Kidney (tissue), 13 donors: ENCODE measurements at regions not wholly inside any gene's neighbourhood (a gene's known extent, or its start where the extent isn't known, plus 50 kb on each side); places are given as distances from the start of the nearest gene placed in this dataset.

Experiments
- DNase-seq, 5 donors: peaks; one replicate each; pipeline ENCODE4 v3.0.0-alpha.2; 2013 to 2020
- FAIRE-seq: peaks from 2 replicates; lab custom pipeline; 2012; peaks lifted over from hg19 to GRCh38; lab: Jason Lieb, UNC
- H3K27ac ChIP-seq, 2 donors: one replicate each; pipeline ENCODE4 v1.7.0; 2013; ENCODE audit warnings: low read depth in 2 of 2, low read length in 2 of 2, inconsistent platforms in 1 of 2
- H3K27me3 ChIP-seq: one replicate; pipeline ENCODE4 v1.7.1; 2013; ENCODE audit warnings: low read length, inconsistent platforms; ENCODE audit not compliant: control insufficient read depth, insufficient read depth
- H3K36me3 ChIP-seq, 3 donors: one replicate each; pipeline versions ENCODE4 v1.7.0 to v1.7.1; 2013; ENCODE audit warnings: low read length in 3 of 3, control low read depth in 1 of 3, inconsistent platforms in 1 of 3; ENCODE audit not compliant: insufficient read depth in 3 of 3, control insufficient read depth in 2 of 3
- H3K4me1 ChIP-seq, 3 donors: one replicate each; pipeline versions ENCODE4 v1.7.0 to v1.7.1; 2013; ENCODE audit warnings: low read length in 3 of 3, inconsistent platforms in 1 of 3, low read depth in 1 of 3; ENCODE audit not compliant: control insufficient read depth in 2 of 3, insufficient read depth in 2 of 3
- H3K4me3 ChIP-seq, 3 donors: one replicate each; pipeline versions ENCODE4 v1.7.0 to v1.8.1; 2013; ENCODE audit warnings: low read length in 3 of 3, control low read depth in 1 of 3, inconsistent platforms in 1 of 3
- H3K9ac ChIP-seq, 3 donors: one replicate each; pipeline versions ENCODE4 v1.7.0 to v1.7.1; 2013; ENCODE audit warnings: low read length in 3 of 3, control low read depth in 1 of 3, inconsistent platforms in 1 of 3
- H3K9me3 ChIP-seq, 3 donors: one replicate each; pipeline versions ENCODE4 v1.7.0 to v1.7.1; 2013; ENCODE audit warnings: low read length in 3 of 3, control low read depth in 1 of 3, inconsistent platforms in 1 of 3; ENCODE audit not compliant: control insufficient read depth in 2 of 3, insufficient read depth in 1 of 3
- CTCF ChIP-seq: IDR thresholded peaks from 3 replicates; pipeline ENCODE4 v1.5.1; 2012; ENCODE audit warnings: mild to moderate bottlenecking, moderate library complexity, borderline replicate concordance; ENCODE audit not compliant: insufficient read depth; ENCODE audit errors: extremely low read depth
- intact Hi-C: fragments of 100-400 bp; cut with DNase I; formaldehyde crosslinking; loops from one replicate; pipeline ENCODE4 v1.11.1; 2022
- donor health status: control.
- donor health status: control.
- donor health status: control.
- donor health status: control.
- donor health status: control.
- donor health status: DM: yes; HTN: yes; CAD: no.
- donor health status: Normal renal cell carcinoma (clear cell type).

- no peak for TF ChIP-seq CTCF
- H3K4me1 ChIP-seq = no peaks in the 10 kb centered on the region
- no peaks in the 10 kb centered on the region for H3K9me3 ChIP-seq
- no peak overlapping the region for H3K9ac ChIP-seq
- intact Hi-C loops = no loop called here
- no peaks in the 10 kb centered on the region for H3K36me3 ChIP-seq
- DNase-seq (no peak), FAIRE-seq (no peak)
- no peak overlapping the region for H3K27ac ChIP-seq
- H3K4me3 ChIP-seq = no peak overlapping the region
- peaks cover 2% of the 10 kb centered on the region for H3K27me3 ChIP-seq
Observed at GRCh38 chr22:49274754-49275380, 552.8 kb downstream of the BRD1 start.

DNA sequence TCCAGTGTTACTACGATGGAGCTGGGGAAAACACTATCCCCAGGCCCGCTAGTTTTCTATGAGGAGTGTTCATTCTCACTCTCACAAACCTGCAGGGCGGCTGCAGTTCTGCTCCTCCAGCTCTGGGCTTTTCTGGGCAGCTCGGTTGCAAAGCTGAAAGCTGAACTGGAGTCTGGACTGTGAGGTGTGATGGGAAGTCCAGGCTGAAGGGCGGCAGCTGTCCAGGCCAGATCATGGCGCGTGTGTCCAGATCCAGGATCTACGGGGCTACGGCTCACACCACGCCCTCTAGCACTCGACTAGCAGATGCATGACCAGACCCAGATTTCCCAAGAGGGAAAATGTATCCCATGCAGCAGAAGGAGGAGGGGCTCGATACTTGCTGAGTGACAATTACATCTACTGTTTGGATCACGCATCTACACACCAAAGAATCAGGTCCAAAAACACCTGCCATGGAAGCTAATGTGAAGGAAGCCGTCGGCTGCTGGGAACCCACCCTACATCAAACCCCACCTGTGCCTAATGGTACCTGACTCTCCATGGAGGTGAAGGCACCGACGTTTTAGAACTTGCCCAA, 555.0 kb downstream of the BRD1 start:
- Histone ChIP-seq H3K4me3 (no peak overlapping the region), H3K36me3 (no peaks in the 10 kb centered on the region), H3K9ac (no peak overlapping the region), H3K27me3 (peaks cover 2% of the 10 kb centered on the region), H3K4me1 (no peaks in the 10 kb centered on the region), H3K27ac (no peak overlapping the region), H3K9me3 (no peaks in the 10 kb centered on the region)
- DNase-seq = peak in 1 of 5 donors; percentile 22
- no peak for TF ChIP-seq CTCF
- FAIRE-seq = no peak
- intact Hi-C loops = no loop called here

DNA sequence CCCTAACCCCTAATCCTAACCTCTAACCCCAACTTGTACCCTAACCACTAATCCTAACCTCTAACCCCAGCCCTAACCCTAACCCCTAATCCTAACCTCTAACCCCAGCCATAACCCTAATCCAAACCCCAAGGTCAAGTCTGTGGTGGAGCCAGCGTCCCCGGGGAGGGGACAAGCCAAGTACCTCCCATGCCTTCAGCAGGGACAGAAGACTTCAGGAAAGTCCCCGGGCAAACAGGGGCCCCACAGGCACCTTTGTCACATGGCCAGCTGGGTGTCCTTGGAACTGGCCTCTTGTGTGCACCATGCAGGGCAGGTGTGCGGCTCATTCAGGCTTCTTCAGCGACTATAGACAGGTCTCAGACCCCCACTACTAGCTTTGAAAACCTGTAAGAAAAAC, 555.8 kb downstream of the BRD1 start:
- DNase-seq (peak in 1 of 5 donors; percentile 15), FAIRE-seq (no peak)
- intact Hi-C loops = no loop called here
- no peak overlapping the region for H3K4me3 ChIP-seq
- no peak overlapping the region for H3K27ac ChIP-seq
- H3K36me3 ChIP-seq = no peaks in the 10 kb centered on the region
- H3K27me3 ChIP-seq = peaks cover 2% of the 10 kb centered on the region
- no peaks in the 10 kb centered on the region for H3K4me1 ChIP-seq
- no peak for TF ChIP-seq CTCF
- H3K9ac ChIP-seq = no peak overlapping the region
- H3K9me3 ChIP-seq = no peaks in the 10 kb centered on the region
